ENCODE measurements at regions not wholly inside any gene's neighbourhood (a gene's known extent, or its start where the extent isn't known, plus 50 kb on each side); places are given as distances from the start of the nearest gene placed in this dataset.

DNA sequence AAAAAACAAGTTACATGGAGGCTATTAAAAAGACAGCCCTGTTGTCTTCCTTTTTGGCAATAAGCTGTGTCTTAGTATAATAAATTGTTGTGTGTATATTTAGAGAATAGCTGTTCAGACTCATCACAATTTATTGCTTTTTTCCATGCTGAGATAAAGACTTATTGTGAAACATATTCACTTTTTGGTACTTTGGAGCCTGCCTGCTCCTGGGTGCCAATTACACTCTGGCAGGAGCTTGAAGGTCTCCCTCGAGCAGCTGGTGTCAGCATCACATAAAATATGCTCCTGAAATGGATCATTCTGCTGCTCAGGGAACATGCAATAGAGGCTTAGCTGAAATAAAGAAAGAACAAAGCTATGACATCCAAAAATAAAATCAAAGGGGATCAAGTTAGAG is 211.6 kb upstream of the DKK2 start:
- Histone ChIP-seq H2BK5ac (ENCODE audit: low read depth, low read length, poor library complexity, severe bottlenecking) (no peak overlapping the region), H4K5ac (ENCODE audit: low read depth, low read length) (no peak overlapping the region), H3K4ac (ENCODE audit: low read depth, low read length) (no peak overlapping the region), H3K4me3 (ENCODE audit: insufficient read depth, low read depth, low read length) (no peak overlapping the region), H3K27ac (ENCODE audit: insufficient read depth, low read length) (no peak overlapping the region), H3K18ac (ENCODE audit: low read depth, low read length) (no peak overlapping the region), H3K14ac (replicated peaks; ENCODE audit: low read depth, low read length) (no peak overlapping the region), H3K56ac (ENCODE audit: extremely low read depth, insufficient read depth, low read length) (no peak overlapping the region), H3K4me1 (ENCODE audit: control insufficient read depth, insufficient read depth, low read length) (no peaks in the 10 kb centered on the region), H2AK5ac (ENCODE audit: low read depth, low read length) (no peak overlapping the region), H4K8ac (ENCODE audit: low read depth in 2 of 2, low read length in 2 of 2) (no peak overlapping the region), H3K27me3 (ENCODE audit: control insufficient read depth, insufficient read depth, low read length) (no peaks in the 10 kb centered on the region), H2BK20ac (ENCODE audit: low read depth, low read length) (no peak overlapping the region), H4K20me1 (ENCODE audit: insufficient read depth, low read length) (no peaks in the 10 kb centered on the region), H2BK15ac (ENCODE audit: low read depth, low read length) (no peak overlapping the region), H3K9ac (ENCODE audit: low read depth, low read length) (no peak overlapping the region), H3K9me3 (ENCODE audit: control insufficient read depth, insufficient read depth, low read length) (no peaks in the 10 kb centered on the region), H2AK9ac (replicated peaks; ENCODE audit: low read depth, low read length, poor library complexity) (no peak overlapping the region), H2BK120ac (ENCODE audit: low read depth, low read length) (no peak overlapping the region), H2AFZ (replicated peaks; ENCODE audit: low read length, poor library complexity) (no peak overlapping the region), H3K4me2 (ENCODE audit: low read depth, low read length) (no peak overlapping the region), H3K23ac (ENCODE audit: low read depth, low read length) (no peak overlapping the region), H3K79me1 (ENCODE audit: low read depth in 1 of 2, low read length in 2 of 2) (no peaks in the 10 kb centered on the region), H3K9me1 (ENCODE audit: insufficient read depth, low read length) (no peaks in the 10 kb centered on the region), H3K36me3 (ENCODE audit: control insufficient read depth, insufficient read depth, low read length) (no peaks in the 10 kb centered on the region), H4K91ac (ENCODE audit: insufficient read depth, low read depth, low read length) (no peak overlapping the region)
- DNase-seq (no peak), ATAC-seq (ENCODE audit: low read depth) (no peak)
- in situ Hi-C loops (cut with MboI; ENCODE audit: low sequenced_read_pairs), result no loop called here
- intact Hi-C loops (cut with micrococcal nuclease), result no loop called here
- TF ChIP-seq BHLHE40 (IDR thresholded peaks at IDR 0.05; ENCODE audit: low read depth, low read length), result no peak
- dilution Hi-C loops (cut with HindIII; ENCODE audit: low sequenced_read_pairs, unreplicated experiment), result no loop called here
- no TSS peak for BruUV-seq (replicated peaks)
- ChIA-PET POLR2A (ENCODE audit: unreplicated experiment) (no interaction called here), CTCF (interaction anchor here (0.6 to 1.1 kb wide), 3 partner anchors 8 to 14 kb away, joined by 3 to 4 read pairs (median 4); no protein-coding TSS in a partner anchor)
- 0% methylated on average over 1 of the region's 1 CpG; no CpG with 5 or more reads in 1 of the 2 experiments for WGBS, 2 experiments (ENCODE audit: extremely low coverage in 2 of 2, insufficient read length in 1 of 2)
